ENCODE measurements at regions not wholly inside any gene's neighbourhood (a gene's known extent, or its start where the extent isn't known, plus 50 kb on each side); places are given as distances from the start of the nearest gene placed in this dataset.

DNA sequence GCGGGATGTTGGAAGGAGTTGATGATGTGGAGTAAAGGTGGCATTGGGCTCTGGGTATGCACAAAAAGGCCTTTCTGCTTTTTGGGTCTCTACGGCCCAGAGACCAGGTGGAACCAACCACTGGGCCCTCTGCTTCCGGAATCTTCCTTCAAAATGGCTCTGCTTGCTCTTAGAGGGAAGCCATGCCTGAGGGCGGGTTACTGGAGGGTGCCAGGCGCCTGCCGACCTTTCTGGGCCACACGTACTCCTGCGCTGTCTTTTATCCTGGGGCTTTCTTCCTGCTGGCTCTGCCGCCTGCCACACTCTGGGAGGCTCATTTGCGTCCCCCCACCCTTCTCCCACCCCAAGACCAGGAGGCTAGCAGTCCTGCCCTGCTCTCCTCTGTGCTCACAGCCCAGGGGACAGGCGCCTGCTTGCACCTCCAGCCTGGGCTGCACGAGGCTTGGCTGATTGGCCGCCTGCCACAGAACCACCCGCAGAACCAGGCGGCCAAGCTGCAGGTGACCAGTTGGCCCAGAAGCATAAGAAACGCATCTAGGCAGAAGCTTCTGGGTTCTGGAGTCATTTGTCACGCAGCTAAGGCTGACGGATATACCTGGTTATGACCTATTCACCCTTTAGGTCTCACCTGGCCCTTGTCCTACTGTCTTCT is 536.9 kb downstream of the TBC1D22A start:
- Histone ChIP-seq H3K27ac (ENCODE audit: insufficient read depth, low read length, poor library complexity, severe bottlenecking) (no peak overlapping the region), H3K4me1 (ENCODE audit: control insufficient read depth, insufficient read depth, low read length, poor library complexity, severe bottlenecking) (no peaks in the 10 kb centered on the region), H3K36me3 (ENCODE audit: control insufficient read depth, insufficient read depth, low read length) (no peaks in the 10 kb centered on the region), H3K9me3 (ENCODE audit: control insufficient read depth, low read length) (no peaks in the 10 kb centered on the region), H3K27me3 (replicated peaks; ENCODE audit: control insufficient read depth, insufficient read depth, low read length, poor library complexity, severe bottlenecking) (no peaks in the 10 kb centered on the region), H3K4me3 (ENCODE audit: insufficient read depth, low read depth, low read length, poor library complexity, severe bottlenecking) (no peak overlapping the region)
- DNase-seq = no peak

DNA sequence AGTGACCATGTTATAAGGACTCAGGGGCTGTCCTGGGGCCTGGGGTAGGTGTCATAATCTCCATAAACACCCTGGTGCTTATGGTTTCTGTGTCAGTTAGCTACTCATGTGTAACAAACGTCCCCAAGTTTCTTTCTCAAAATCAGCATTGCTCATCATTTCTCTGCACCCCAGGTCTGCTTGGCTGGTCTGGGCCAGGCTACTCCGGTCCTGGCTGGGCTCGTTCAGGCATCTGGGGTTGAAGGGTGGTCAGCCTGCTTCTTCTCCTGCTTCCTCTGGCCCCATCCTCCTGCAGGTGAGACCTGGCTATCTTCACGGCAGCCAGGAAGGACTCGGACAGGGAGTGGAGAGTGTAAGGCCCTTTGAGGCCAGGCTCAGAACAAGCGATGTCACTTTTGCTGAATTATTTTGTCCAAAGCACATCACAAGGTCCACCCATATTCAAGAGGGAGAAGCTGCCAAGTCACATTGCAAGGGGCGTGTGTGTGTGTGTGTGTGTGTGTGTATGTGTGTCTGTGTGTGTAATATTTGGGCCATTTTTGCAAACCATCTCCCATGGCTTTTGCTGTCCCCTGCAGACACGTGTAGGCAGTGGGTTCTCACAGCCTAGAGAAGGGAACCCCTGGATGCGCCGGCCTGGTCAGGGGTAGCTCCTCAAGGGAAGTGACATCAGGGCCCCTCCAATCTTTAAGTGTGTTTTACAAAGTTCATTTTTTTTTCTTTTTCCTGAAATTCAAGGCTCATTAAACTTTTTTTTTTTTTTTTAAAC is 535.8 kb downstream of the TBC1D22A start:
- Histone ChIP-seq H3K27ac (ENCODE audit: insufficient read depth, low read length, poor library complexity, severe bottlenecking) (no peak overlapping the region), H3K4me3 (ENCODE audit: insufficient read depth, low read depth, low read length, poor library complexity, severe bottlenecking) (no peak overlapping the region), H3K4me1 (ENCODE audit: control insufficient read depth, insufficient read depth, low read length, poor library complexity, severe bottlenecking) (no peaks in the 10 kb centered on the region), H3K9me3 (ENCODE audit: control insufficient read depth, low read length) (no peaks in the 10 kb centered on the region), H3K36me3 (ENCODE audit: control insufficient read depth, insufficient read depth, low read length) (no peaks in the 10 kb centered on the region), H3K27me3 (replicated peaks; ENCODE audit: control insufficient read depth, insufficient read depth, low read length, poor library complexity, severe bottlenecking) (no peaks in the 10 kb centered on the region)
- DNase-seq = no peak

DNA sequence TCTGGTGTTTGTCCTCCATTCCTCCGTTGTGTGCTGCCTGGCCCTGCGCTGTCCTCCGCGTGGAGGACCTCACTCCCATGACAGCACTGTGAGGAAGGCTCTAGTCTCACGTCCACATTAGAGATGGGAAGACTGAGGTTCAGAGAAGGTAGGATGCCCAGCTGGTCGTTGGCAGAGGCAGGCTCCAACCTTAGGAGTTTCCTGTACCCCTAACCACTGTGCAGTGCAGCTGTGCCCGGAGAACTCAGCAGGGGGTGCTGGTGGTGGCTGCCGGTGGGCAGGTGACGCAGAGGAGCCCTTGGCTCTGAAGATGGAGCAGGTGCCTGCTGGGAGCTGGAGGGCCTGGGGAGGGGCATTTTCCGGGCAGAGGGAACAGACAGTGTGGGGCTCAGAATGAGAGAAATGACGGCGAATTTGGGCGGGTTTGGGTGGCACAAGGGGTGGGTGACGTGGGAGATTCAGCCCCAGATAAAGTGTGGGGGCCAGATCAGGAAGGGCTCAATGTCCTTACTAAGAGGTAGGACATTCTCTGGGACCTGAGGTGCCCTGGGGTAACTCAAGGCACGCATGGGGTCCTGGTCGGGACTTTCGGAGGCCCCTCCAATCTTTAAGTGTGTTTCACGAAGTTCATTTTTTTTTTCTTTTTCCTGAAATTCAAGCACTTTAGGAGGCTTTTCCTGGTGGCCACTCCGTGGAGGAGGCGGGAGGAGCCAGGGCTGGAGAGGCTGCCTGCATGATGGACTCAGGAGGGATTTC is 535.0 kb downstream of the TBC1D22A start:
- Histone ChIP-seq H3K4me3 (ENCODE audit: insufficient read depth, low read depth, low read length, poor library complexity, severe bottlenecking) (no peak overlapping the region), H3K4me1 (ENCODE audit: control insufficient read depth, insufficient read depth, low read length, poor library complexity, severe bottlenecking) (no peaks in the 10 kb centered on the region), H3K9me3 (ENCODE audit: control insufficient read depth, low read length) (no peaks in the 10 kb centered on the region), H3K27ac (ENCODE audit: insufficient read depth, low read length, poor library complexity, severe bottlenecking) (no peak overlapping the region), H3K27me3 (replicated peaks; ENCODE audit: control insufficient read depth, insufficient read depth, low read length, poor library complexity, severe bottlenecking) (no peaks in the 10 kb centered on the region), H3K36me3 (ENCODE audit: control insufficient read depth, insufficient read depth, low read length) (no peaks in the 10 kb centered on the region)
- no peak for DNase-seq

DNA sequence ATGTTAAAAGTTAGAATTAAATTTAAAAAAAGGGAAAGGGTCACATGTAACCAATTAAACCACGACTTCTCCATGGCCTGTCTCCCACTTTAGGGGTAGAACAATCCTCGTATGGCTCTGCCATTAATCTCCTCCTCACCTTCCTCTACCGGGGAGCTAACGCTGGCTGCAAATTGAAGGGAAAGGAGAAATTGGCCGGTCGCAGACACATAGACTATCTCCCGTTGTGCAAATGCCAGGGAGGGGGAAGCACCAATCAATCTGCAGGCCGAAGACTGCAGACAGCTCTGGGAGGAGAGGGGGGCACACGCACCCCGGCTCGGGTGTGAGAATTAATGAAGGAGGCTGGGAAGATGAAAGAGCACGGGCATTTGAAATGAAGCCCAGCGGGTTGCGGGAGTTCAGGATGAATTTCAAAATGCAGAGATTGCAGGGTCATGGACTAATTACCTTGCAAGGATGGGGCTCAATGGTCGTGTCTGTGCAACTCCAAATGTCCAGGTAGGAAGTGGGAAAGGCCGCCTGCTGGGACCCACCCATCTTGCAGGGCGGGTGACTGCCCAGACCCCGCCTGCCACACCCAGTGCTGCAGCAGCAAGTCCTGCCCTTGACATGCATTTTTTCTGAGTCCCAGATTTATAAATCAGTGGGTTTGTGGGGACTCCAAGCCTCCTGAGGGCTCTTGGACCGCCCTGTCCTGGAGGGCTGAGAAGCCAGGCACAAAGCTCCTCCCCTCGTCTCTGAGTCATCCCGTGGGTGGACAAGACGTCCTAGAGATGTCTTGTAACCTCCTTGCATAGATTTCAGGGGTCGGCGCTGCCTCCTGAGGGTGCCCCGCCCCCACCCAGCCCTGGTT is 534.2 kb downstream of the TBC1D22A start:
- Histone ChIP-seq H3K27ac (ENCODE audit: insufficient read depth, low read length, poor library complexity, severe bottlenecking) (no peak overlapping the region), H3K36me3 (ENCODE audit: control insufficient read depth, insufficient read depth, low read length) (no peaks in the 10 kb centered on the region), H3K9me3 (ENCODE audit: control insufficient read depth, low read length) (no peaks in the 10 kb centered on the region), H3K4me1 (ENCODE audit: control insufficient read depth, insufficient read depth, low read length, poor library complexity, severe bottlenecking) (no peaks in the 10 kb centered on the region), H3K27me3 (replicated peaks; ENCODE audit: control insufficient read depth, insufficient read depth, low read length, poor library complexity, severe bottlenecking) (no peaks in the 10 kb centered on the region), H3K4me3 (ENCODE audit: insufficient read depth, low read depth, low read length, poor library complexity, severe bottlenecking) (no peak overlapping the region)
- DNase-seq = no peak

DNA sequence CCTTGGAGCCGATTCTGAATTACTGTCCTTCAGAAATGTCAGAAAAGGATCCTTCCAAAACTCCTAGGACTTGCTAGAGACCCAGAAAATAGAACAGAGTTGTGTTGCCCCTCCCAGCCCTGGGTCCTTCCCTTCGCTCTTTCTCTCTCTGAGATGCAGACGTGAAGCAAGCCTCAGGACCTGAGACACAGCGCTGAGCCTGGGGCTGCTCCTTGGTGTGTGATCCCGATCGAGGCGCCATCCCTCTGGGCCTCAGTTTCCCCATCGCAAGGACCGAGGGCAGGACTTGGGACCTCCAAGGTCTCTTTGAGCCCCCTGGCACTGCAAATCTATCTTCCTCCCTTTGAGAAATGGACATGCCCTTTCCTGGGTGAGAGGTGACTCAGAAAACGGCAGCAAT is 533.5 kb downstream of the TBC1D22A start:
- no peak overlapping the region for H3K4me3 ChIP-seq (ENCODE audit: insufficient read depth, low read depth, low read length, poor library complexity, severe bottlenecking)
- H3K4me1 ChIP-seq (ENCODE audit: control insufficient read depth, insufficient read depth, low read length, poor library complexity, severe bottlenecking) = no peaks in the 10 kb centered on the region
- no peak for DNase-seq
- H3K27me3 ChIP-seq (replicated peaks; ENCODE audit: control insufficient read depth, insufficient read depth, low read length, poor library complexity, severe bottlenecking) = no peaks in the 10 kb centered on the region
- no peak overlapping the region for H3K27ac ChIP-seq (ENCODE audit: insufficient read depth, low read length, poor library complexity, severe bottlenecking)
- no peaks in the 10 kb centered on the region for H3K36me3 ChIP-seq (ENCODE audit: control insufficient read depth, insufficient read depth, low read length)
- H3K9me3 ChIP-seq (ENCODE audit: control insufficient read depth, low read length) = no peaks in the 10 kb centered on the region

DNA sequence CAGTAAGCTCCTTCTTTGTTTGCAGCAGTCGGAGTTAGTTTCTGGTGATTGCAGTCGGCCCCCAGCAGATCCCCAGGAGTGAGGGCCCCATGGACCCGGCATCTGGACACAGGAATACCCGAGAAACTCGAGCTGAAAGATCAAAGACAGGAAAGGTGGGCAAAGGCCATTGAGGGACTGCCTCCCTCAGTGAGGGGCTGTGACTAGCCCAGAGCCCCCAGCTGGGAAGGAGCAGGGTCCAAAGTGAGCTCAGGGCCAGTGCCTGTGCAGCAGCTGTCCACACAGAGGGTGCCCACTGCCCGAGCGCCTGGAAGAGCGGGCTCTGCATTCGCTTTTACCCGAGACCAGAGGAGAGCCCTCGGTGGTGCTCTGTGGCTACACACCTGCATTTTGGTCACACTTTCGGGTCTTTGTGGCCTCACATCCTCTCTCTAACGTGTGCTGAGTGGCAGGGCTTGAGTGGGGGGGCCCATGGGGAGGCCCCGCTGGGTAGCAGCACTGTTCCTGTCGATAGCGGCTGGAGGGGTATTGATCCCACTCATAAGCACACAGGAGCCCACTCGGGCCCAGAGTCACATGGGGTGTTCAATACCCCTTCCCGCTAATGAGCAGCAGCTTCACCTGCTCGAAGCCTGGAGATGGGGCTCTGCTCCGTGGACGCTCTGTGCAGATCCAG is 532.9 kb downstream of the TBC1D22A start:
- H3K36me3 ChIP-seq (ENCODE audit: control insufficient read depth, insufficient read depth, low read length) = no peaks in the 10 kb centered on the region
- no peak overlapping the region for H3K27ac ChIP-seq (ENCODE audit: insufficient read depth, low read length, poor library complexity, severe bottlenecking)
- DNase-seq = no peak
- no peaks in the 10 kb centered on the region for H3K9me3 ChIP-seq (ENCODE audit: control insufficient read depth, low read length)
- no peak overlapping the region for H3K4me3 ChIP-seq (ENCODE audit: insufficient read depth, low read depth, low read length, poor library complexity, severe bottlenecking)
- no peaks in the 10 kb centered on the region for H3K27me3 ChIP-seq (replicated peaks; ENCODE audit: control insufficient read depth, insufficient read depth, low read length, poor library complexity, severe bottlenecking)
- no peaks in the 10 kb centered on the region for H3K4me1 ChIP-seq (ENCODE audit: control insufficient read depth, insufficient read depth, low read length, poor library complexity, severe bottlenecking)

DNA sequence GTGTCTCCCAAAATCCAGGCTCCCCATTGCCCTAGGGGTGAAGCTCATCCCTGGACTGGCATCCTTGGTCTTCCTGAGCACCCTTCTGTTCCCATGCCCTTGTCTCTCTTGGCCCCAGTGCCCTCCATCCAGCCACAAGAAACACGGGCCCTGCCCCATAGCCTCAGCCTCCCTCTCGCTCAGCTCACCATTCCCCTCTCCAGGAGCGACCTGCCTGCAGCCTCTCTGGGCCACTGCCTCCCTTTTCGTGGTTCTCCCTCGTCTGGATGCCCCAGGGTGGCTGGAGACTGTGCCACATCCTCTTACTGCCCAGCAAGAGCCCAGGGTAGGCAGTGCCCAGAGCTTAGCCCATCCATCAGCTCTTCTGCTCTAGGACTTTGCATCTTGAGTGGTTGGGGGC is 532.1 kb downstream of the TBC1D22A start:
- no peak for DNase-seq
- Histone ChIP-seq H3K9me3 (ENCODE audit: control insufficient read depth, low read length) (no peaks in the 10 kb centered on the region), H3K27me3 (replicated peaks; ENCODE audit: control insufficient read depth, insufficient read depth, low read length, poor library complexity, severe bottlenecking) (no peaks in the 10 kb centered on the region), H3K27ac (ENCODE audit: insufficient read depth, low read length, poor library complexity, severe bottlenecking) (no peak overlapping the region), H3K4me1 (ENCODE audit: control insufficient read depth, insufficient read depth, low read length, poor library complexity, severe bottlenecking) (no peaks in the 10 kb centered on the region), H3K36me3 (ENCODE audit: control insufficient read depth, insufficient read depth, low read length) (no peaks in the 10 kb centered on the region), H3K4me3 (ENCODE audit: insufficient read depth, low read depth, low read length, poor library complexity, severe bottlenecking) (no peak overlapping the region)

DNA sequence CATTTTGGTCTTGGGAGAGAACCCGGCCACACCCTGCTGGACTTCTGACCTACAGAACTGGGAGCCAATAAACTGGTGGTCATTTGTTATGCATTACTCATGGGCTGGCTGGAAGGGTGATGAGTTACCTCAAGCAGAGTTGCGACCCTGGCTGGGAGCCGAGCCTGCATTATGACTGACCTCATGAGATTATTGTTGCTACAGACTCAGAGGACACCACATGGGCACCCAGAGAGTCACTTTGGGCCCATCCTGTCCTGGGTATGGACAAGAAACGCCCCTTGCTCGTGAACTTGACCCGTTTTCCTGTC is 531.7 kb downstream of the TBC1D22A start:
- no peaks in the 10 kb centered on the region for H3K9me3 ChIP-seq (ENCODE audit: control insufficient read depth, low read length)
- H3K27me3 ChIP-seq (replicated peaks; ENCODE audit: control insufficient read depth, insufficient read depth, low read length, poor library complexity, severe bottlenecking) = no peaks in the 10 kb centered on the region
- H3K4me3 ChIP-seq (ENCODE audit: insufficient read depth, low read depth, low read length, poor library complexity, severe bottlenecking) = no peak overlapping the region
- DNase-seq = no peak
- no peak overlapping the region for H3K27ac ChIP-seq (ENCODE audit: insufficient read depth, low read length, poor library complexity, severe bottlenecking)
- H3K36me3 ChIP-seq (ENCODE audit: control insufficient read depth, insufficient read depth, low read length) = no peaks in the 10 kb centered on the region
- H3K4me1 ChIP-seq (ENCODE audit: control insufficient read depth, insufficient read depth, low read length, poor library complexity, severe bottlenecking) = no peaks in the 10 kb centered on the region

DNA sequence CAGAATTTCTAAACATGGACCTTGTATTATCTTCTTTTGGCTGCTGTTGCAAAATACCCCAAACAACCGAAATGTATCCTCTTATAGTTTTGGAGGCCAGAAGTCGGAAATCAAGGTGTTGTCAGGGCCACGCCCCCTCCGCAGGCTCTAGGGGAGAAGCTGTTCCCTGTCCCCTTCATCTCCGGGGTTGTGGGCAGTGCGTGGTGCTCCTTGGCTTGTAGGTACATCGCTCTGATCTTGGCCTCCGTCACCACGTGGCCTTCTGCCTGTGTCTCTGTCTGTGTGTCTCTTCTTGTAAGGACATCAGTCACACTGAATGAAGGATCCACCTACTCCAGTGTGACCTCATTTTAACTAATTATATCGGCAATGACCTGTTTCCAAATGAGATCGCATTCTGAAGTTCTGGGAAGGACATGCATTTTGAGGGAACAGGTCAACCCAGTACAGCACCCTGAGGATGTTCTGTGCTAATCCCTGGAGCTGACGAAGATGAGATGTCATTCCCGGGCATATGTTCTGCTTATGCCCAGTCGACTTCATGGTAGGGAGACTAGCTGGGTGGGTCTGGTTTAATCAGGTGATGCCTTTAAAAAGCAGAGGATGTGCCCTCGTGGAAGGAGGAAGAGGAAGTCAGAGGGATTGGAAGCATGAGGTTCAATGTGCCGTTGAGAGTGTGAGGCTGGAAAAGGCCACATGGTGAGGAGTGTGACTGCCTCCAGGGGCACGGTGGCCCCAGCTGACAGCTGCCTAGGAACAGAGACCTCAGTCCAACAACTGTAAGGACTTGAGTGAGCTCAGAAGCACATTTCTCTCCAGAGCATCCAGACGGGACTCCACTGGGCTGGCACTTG is 531.1 kb downstream of the TBC1D22A start:
- Histone ChIP-seq H3K27ac (ENCODE audit: insufficient read depth, low read length, poor library complexity, severe bottlenecking) (no peak overlapping the region), H3K27me3 (replicated peaks; ENCODE audit: control insufficient read depth, insufficient read depth, low read length, poor library complexity, severe bottlenecking) (no peaks in the 10 kb centered on the region), H3K4me3 (ENCODE audit: insufficient read depth, low read depth, low read length, poor library complexity, severe bottlenecking) (no peak overlapping the region), H3K9me3 (ENCODE audit: control insufficient read depth, low read length) (no peaks in the 10 kb centered on the region), H3K36me3 (ENCODE audit: control insufficient read depth, insufficient read depth, low read length) (no peaks in the 10 kb centered on the region), H3K4me1 (ENCODE audit: control insufficient read depth, insufficient read depth, low read length, poor library complexity, severe bottlenecking) (no peaks in the 10 kb centered on the region)
- DNase-seq = no peak
